ENCODE measurements at regions not wholly inside any gene's neighbourhood (a gene's known extent, or its start where the extent isn't known, plus 50 kb on each side); places are given as distances from the start of the nearest gene placed in this dataset.

DNA sequence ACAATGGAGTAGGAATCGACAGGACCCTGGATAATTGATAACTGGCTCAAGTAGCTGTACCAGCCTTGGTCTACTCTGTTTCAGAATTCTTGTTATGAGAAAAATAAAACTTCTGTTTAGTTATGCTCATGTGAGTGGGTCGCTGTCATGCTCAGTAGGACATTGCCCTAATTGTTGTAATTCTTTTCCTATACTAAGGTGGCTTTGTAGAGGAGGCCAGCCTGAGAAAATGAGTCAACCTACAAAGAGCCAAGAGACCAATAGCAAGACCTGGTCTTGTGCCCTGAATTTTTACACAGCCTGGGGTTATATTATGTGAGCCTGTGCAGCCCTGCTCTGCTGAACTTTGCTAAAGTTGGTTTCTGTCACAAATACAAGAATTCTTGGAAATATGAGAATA, 238.4 kb downstream of the MEIS1 start:
- Histone ChIP-seq H4K20me1 (ENCODE audit: insufficient read depth) (no peaks in the 10 kb centered on the region), H3K36me3 (ENCODE audit: low read depth) (no peaks in the 10 kb centered on the region), H3K27ac (no peak overlapping the region), H3K27me3 (ENCODE audit: insufficient read depth, low read depth) (no peaks in the 10 kb centered on the region), H3K4me1 (replicated peaks; ENCODE audit: insufficient read depth) (no peaks in the 10 kb centered on the region), H3K9me3 (ENCODE audit: insufficient read depth, low read depth) (no peaks in the 10 kb centered on the region), H3K4me3 (no peak overlapping the region), H3K79me2 (ENCODE audit: low read depth) (no peaks in the 10 kb centered on the region), H3F3A (ENCODE audit: insufficient read depth, low read depth) (no peaks in the 10 kb centered on the region), H3K4me2 (no peak overlapping the region), H2AFZ (no peak overlapping the region), H3K9me2 (ENCODE audit: insufficient read depth) (0 out of 2 replicates have a peak, but pooled peaks cover 5% of the 10 kb centered on the region)
- no peak for DNase-seq
- TF ChIP-seq, protein P1, sequence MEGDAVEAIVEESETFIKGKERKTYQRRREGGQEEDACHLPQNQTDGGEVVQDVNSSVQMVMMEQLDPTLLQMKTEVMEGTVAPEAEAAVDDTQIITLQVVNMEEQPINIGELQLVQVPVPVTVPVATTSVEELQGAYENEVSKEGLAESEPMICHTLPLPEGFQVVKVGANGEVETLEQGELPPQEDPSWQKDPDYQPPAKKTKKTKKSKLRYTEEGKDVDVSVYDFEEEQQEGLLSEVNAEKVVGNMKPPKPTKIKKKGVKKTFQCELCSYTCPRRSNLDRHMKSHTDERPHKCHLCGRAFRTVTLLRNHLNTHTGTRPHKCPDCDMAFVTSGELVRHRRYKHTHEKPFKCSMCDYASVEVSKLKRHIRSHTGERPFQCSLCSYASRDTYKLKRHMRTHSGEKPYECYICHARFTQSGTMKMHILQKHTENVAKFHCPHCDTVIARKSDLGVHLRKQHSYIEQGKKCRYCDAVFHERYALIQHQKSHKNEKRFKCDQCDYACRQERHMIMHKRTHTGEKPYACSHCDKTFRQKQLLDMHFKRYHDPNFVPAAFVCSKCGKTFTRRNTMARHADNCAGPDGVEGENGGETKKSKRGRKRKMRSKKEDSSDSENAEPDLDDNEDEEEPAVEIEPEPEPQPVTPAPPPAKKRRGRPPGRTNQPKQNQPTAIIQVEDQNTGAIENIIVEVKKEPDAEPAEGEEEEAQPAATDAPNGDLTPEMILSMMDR (conservative IDR thresholded peaks at IDR 0.05), result no peak
- no peak for TF ChIP-seq EZH2 (IDR thresholded peaks at IDR 0.05; ENCODE audit: low read depth)
- intact Hi-C loops (cut with micrococcal nuclease; ENCODE audit: unreplicated experiment), result no loop called here
- ChIA-PET CTCF (no interaction called here), POLR2A (ENCODE audit: unreplicated experiment) (no interaction called here)
- BruUV-seq (replicated peaks), result no TSS peak

DNA sequence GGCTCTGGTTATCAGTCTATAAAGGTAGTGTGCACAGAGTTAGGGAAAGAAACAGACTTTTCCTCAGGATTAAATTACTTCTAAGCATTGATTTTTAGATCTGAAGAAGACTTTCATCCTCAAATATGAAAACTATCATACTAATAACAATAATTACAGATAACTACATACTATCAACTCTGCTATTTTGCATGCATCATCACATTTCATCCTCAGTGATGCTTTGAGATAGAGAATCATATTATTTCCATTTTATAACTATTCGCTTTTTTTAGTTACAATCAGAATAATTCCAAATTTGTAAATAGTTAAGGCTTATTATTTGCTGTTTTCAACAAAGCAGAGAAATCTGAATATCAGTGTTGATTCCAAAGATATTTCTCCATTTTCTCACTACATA, 239.2 kb downstream of the MEIS1 start:
- TF ChIP-seq, protein P1 (conservative IDR thresholded peaks at IDR 0.05), result no peak
- TF ChIP-seq EZH2 (IDR thresholded peaks at IDR 0.05; ENCODE audit: low read depth), result no peak
- Histone ChIP-seq H3K9me3 (ENCODE audit: insufficient read depth, low read depth) (no peaks in the 10 kb centered on the region), H3K9me2 (ENCODE audit: insufficient read depth) (0 out of 2 replicates have a peak, but pooled peaks cover 5% of the 10 kb centered on the region), H3K4me3 (no peak overlapping the region), H2AFZ (no peak overlapping the region), H3K4me2 (no peak overlapping the region), H3K79me2 (ENCODE audit: low read depth) (no peaks in the 10 kb centered on the region), H3K27ac (no peak overlapping the region), H3F3A (ENCODE audit: insufficient read depth, low read depth) (no peaks in the 10 kb centered on the region), H3K4me1 (replicated peaks; ENCODE audit: insufficient read depth) (no peaks in the 10 kb centered on the region), H4K20me1 (ENCODE audit: insufficient read depth) (no peaks in the 10 kb centered on the region), H3K36me3 (ENCODE audit: low read depth) (no peaks in the 10 kb centered on the region), H3K27me3 (ENCODE audit: insufficient read depth, low read depth) (no peaks in the 10 kb centered on the region)
- CTCF ChIA-PET, result no interaction called here
- POLR2A ChIA-PET (ENCODE audit: unreplicated experiment), result no interaction called here
- intact Hi-C loops (cut with micrococcal nuclease; ENCODE audit: unreplicated experiment), result no loop called here
- DNase-seq, result no peak
- no TSS peak for BruUV-seq (replicated peaks)

DNA sequence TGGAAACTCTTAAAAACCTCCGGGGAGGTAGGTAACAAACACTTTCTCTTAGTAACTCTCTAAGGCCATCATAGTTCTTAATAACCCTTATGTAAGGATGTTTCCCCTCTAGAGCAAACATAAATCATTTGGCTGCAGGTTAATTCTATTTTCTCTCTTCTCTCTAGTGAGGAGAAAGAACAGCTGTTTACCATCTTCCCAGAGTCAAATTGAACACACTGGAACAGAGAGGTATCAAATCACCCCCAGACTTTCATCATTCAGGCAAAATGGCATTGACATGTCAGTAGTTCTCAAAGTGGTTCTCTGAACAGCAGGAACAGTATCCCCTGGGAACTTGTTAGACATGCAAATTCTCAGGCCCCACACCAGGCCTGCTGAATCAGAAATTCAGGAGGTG, 240.7 kb downstream of the MEIS1 start:
- Histone ChIP-seq H3K27ac (no peak overlapping the region), H3K4me2 (no peak overlapping the region), H3K4me1 (replicated peaks; ENCODE audit: insufficient read depth) (no peaks in the 10 kb centered on the region), H3K9me3 (ENCODE audit: insufficient read depth, low read depth) (no peaks in the 10 kb centered on the region), H3K36me3 (ENCODE audit: low read depth) (no peaks in the 10 kb centered on the region), H3K9me2 (ENCODE audit: insufficient read depth) (0 out of 2 replicates have a peak, but pooled peaks cover 5% of the 10 kb centered on the region), H4K20me1 (ENCODE audit: insufficient read depth) (no peaks in the 10 kb centered on the region), H3F3A (ENCODE audit: insufficient read depth, low read depth) (no peaks in the 10 kb centered on the region), H3K4me3 (no peak overlapping the region), H3K79me2 (ENCODE audit: low read depth) (no peaks in the 10 kb centered on the region), H2AFZ (no peak overlapping the region), H3K27me3 (ENCODE audit: insufficient read depth, low read depth) (no peaks in the 10 kb centered on the region)
- no peak for TF ChIP-seq EZH2 (IDR thresholded peaks at IDR 0.05; ENCODE audit: low read depth)
- TF ChIP-seq, protein P1 (conservative IDR thresholded peaks at IDR 0.05), result no peak
- DNase-seq, result no peak
- no TSS peak for BruUV-seq (replicated peaks)
- ChIA-PET POLR2A (ENCODE audit: unreplicated experiment) (no interaction called here), CTCF (no interaction called here)
- intact Hi-C loops (cut with micrococcal nuclease; ENCODE audit: unreplicated experiment), result no loop called here
